ENCODE measurements at regions not wholly inside any gene's neighbourhood (a gene's known extent, or its start where the extent isn't known, plus 50 kb on each side); places are given as distances from the start of the nearest gene placed in this dataset.

- no peak for TF ChIP-seq CTCF (IDR thresholded peaks at IDR 0.05)
- TF ChIP-seq EZH2 (IDR thresholded peaks at IDR 0.05; ENCODE audit: borderline replicate concordance, insufficient read depth, low read depth, low read length, poor library complexity, severe bottlenecking): no peak
- ChIA-PET POLR2A (no interaction called here), CTCF (no interaction called here)
- Histone ChIP-seq H4K20me1 (ENCODE audit: control insufficient read depth, insufficient read depth, low read length, poor library complexity, severe bottlenecking) (no peaks in the 10 kb centered on the region), H2AFZ (ENCODE audit: insufficient read depth, low read depth, low read length, poor library complexity, severe bottlenecking) (peak overlapping the region; percentile 68), H3K27ac (ENCODE audit: low read length in 2 of 2) (no peak overlapping the region), H3K36me3 (replicated peaks in 1 of 2; ENCODE audit: control extremely low read depth in 1 of 2, control insufficient read depth in 1 of 2, extremely low read depth in 1 of 2, insufficient read depth in 2 of 2, low read length in 1 of 2) (no peaks in the 10 kb centered on the region), H3K4me2 (replicated peaks; ENCODE audit: low read depth, low read length, poor library complexity, severe bottlenecking) (peak overlapping the region; percentile 79), H3K9me3 (ENCODE audit: control extremely low read depth in 1 of 3, control insufficient read depth in 2 of 3, insufficient read depth in 1 of 3, low read length in 2 of 3) (no peaks in the 10 kb centered on the region), H3K4me3 (ENCODE audit: control extremely low read depth in 1 of 5, extremely low read depth in 1 of 5, insufficient read depth in 1 of 5, low read depth in 2 of 5, low read length in 4 of 5) (peak overlapping the region in 4 of 5 experiments; percentile 22 to 65 (median 43)), H3K9ac (ENCODE audit: low read length) (peak overlapping the region; percentile 66), H3K4me1 (ENCODE audit: control insufficient read depth in 2 of 2, insufficient read depth in 2 of 2, low read length in 2 of 2) (peaks cover 6 to 8% of the 10 kb centered on the region in 2 donors), H3K79me2 (ENCODE audit: control insufficient read depth, insufficient read depth, low read length) (no peaks in the 10 kb centered on the region), H3K27me3 (replicated peaks in 1 of 4; ENCODE audit: control extremely low read depth in 1 of 4, control insufficient read depth in 3 of 4, insufficient read depth in 4 of 4, low read length in 3 of 4) (peaks cover 0 to 38% (median 22%) of the 10 kb centered on the region in 4 experiments)
- Mint-ChIP-seq H3K4me1 (peaks cover 8% of the 10 kb centered on the region), H3K27ac (no peak overlapping the region), H3K4me3 (peak overlapping the region; percentile 91), H3K27me3 (peaks cover 75% of the 10 kb centered on the region), H3K9me3 (ENCODE audit: insufficient read depth) (no peaks in the 10 kb centered on the region)
- DNase-seq (peak; percentile 54), ATAC-seq (ENCODE audit: low read depth) (peak; percentile 47)
- 2% methylated on average over 63 of the region's 78 CpGs for WGBS (ENCODE audit: insufficient coverage)
- intact Hi-C loops (cut with micrococcal nuclease): no loop called here
Measured at GRCh38 chr9:33676746-33677505, 118.4 kb upstream of the PRSS3 start.

- Histone ChIP-seq H4K20me1 (ENCODE audit: control insufficient read depth, insufficient read depth, low read length, poor library complexity, severe bottlenecking) (no peaks in the 10 kb centered on the region), H2AFZ (ENCODE audit: insufficient read depth, low read depth, low read length, poor library complexity, severe bottlenecking) (peak overlapping the region; percentile 68), H3K9ac (ENCODE audit: low read length) (peak overlapping the region; percentile 66), H3K79me2 (ENCODE audit: control insufficient read depth, insufficient read depth, low read length) (no peaks in the 10 kb centered on the region), H3K9me3 (ENCODE audit: control extremely low read depth in 1 of 3, control insufficient read depth in 2 of 3, insufficient read depth in 1 of 3, low read length in 2 of 3) (no peaks in the 10 kb centered on the region), H3K27me3 (replicated peaks in 1 of 4; ENCODE audit: control extremely low read depth in 1 of 4, control insufficient read depth in 3 of 4, insufficient read depth in 4 of 4, low read length in 3 of 4) (peaks cover 0 to 41% (median 24%) of the 10 kb centered on the region in 4 experiments), H3K4me3 (ENCODE audit: control extremely low read depth in 1 of 5, extremely low read depth in 1 of 5, insufficient read depth in 1 of 5, low read depth in 2 of 5, low read length in 4 of 5) (peak overlapping the region in 3 of 5 experiments; percentile 41 to 65 (median 45)), H3K36me3 (replicated peaks in 1 of 2; ENCODE audit: control extremely low read depth in 1 of 2, control insufficient read depth in 1 of 2, extremely low read depth in 1 of 2, insufficient read depth in 2 of 2, low read length in 1 of 2) (no peaks in the 10 kb centered on the region), H3K27ac (ENCODE audit: low read length in 2 of 2) (no peak overlapping the region), H3K4me2 (replicated peaks; ENCODE audit: low read depth, low read length, poor library complexity, severe bottlenecking) (peak overlapping the region; percentile 79), H3K4me1 (ENCODE audit: control insufficient read depth in 2 of 2, insufficient read depth in 2 of 2, low read length in 2 of 2) (peaks cover 6 to 8% of the 10 kb centered on the region in 2 donors)
- TF ChIP-seq EZH2 (IDR thresholded peaks at IDR 0.05; ENCODE audit: borderline replicate concordance, insufficient read depth, low read depth, low read length, poor library complexity, severe bottlenecking): no peak
- no peak for TF ChIP-seq CTCF (IDR thresholded peaks at IDR 0.05)
- peaks cover 77% of the 10 kb centered on the region for H3K27me3 Mint-ChIP-seq
- ChIA-PET POLR2A (no interaction called here), CTCF (no interaction called here)
- intact Hi-C loops (cut with micrococcal nuclease): no loop called here
- no peak overlapping the region for H3K27ac Mint-ChIP-seq
- no CpG with 5 or more reads among the region's 3 CpGs for WGBS (ENCODE audit: insufficient coverage)
- ATAC-seq (ENCODE audit: low read depth) (no peak), DNase-seq (no peak)
- H3K4me3 Mint-ChIP-seq: peak overlapping the region; percentile 91
- H3K9me3 Mint-ChIP-seq (ENCODE audit: insufficient read depth): no peaks in the 10 kb centered on the region
- H3K4me1 Mint-ChIP-seq: peaks cover 8% of the 10 kb centered on the region
Measured at GRCh38 chr9:33677506-33677809, 117.9 kb upstream of the PRSS3 start.

All from B cell (primary cell).